ENCODE measurements at regions not wholly inside any gene's neighbourhood (a gene's known extent, or its start where the extent isn't known, plus 50 kb on each side); places are given as distances from the start of the nearest gene placed in this dataset.

DNA sequence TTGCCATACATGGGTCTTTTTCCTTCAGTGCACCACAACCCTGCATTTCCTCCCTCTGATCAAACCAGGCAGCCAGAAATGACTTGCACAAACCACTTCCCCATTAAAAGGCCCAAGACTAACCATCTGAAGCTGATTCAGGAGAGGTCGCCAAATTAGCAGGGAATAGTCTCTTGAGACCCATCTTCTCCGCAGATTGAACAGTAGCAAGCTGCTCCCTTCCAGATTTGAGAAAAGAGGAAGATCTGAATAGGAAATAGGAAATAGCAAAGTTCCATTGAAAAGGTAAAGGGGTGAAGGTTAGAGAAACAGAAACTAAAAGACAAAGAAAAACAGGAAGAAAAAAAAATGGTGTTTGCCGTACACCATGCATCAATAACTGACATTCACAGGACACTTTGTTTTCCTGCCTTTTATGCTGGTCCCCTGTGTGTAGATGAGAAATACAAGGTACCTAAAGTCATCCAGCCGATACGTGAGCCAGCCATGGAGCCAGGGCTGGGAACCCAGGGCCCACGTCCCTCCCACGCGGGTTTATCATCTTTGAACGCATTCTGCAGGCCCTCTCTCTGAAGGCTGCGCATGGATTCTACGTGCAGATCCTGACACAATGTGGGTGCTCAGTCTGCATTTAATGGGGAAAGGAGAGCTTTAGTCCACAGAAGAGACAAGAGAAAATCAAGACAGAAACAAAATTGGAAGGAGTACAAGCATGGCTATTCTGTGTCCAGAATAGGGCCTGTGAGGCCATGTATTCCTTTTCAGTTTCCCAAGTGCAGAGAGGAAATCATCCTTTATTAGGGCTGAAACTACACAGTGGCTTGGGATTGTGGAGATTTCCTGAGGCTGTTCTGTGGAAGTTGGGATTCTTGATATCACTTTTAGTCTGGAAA lies 268.4 kb upstream of the NPVF start:
- H3K18ac ChIP-seq (ENCODE audit: low read length): peak overlapping the region; percentile 30
- H3K4me1 ChIP-seq (ENCODE audit: control insufficient read depth, low read depth, low read length): peaks cover 4% of the 10 kb centered on the region

DNA sequence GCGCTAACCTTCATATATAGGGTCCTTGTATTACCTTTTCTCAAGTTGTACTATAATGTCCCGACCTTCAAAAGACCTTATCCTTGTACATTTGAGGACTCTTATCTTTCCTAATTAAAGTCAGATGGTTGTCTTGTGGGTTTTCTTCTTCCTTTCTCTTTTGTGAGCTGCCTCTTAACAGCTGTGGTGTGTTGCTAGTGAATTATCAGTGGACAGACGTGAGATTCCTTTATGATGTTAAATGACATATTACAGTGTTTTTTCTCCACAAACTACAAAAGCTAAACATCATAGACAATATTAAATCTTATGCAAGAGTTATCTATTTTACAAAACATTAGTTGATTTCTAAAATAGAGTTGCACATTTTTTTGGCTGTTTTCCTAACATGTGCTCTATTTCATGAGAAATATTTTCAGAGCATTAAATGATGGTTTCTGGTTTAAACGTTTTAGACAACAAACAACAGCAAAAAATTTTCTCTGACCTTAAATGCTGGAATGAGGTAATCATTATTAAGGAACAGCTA lies 272.2 kb upstream of the NPVF start:
- Histone ChIP-seq H4K5ac (ENCODE audit: low read length) (no peak overlapping the region), H2BK15ac (replicated peaks; ENCODE audit: low read depth) (no peak overlapping the region), H3K36me3 (ENCODE audit: control insufficient read depth, insufficient read depth, low read length) (no peaks in the 10 kb centered on the region), H3K4ac (ENCODE audit: low read depth, low read length) (no peak overlapping the region), H3K79me1 (ENCODE audit: low read length) (no peaks in the 10 kb centered on the region), H3K56ac (ENCODE audit: low read length) (no peak overlapping the region), H3K18ac (ENCODE audit: low read length) (no peak overlapping the region), H3K4me2 (ENCODE audit: low read length) (no peak overlapping the region), H3K23ac (ENCODE audit: low read length) (no peak overlapping the region), H3K27me3 (ENCODE audit: insufficient read depth, low read length, poor library complexity) (no peaks in the 10 kb centered on the region), H4K8ac (ENCODE audit: low read depth, low read length) (no peak overlapping the region), H3K9ac (ENCODE audit: low read length) (no peak overlapping the region), H2BK5ac (ENCODE audit: low read length) (no peak overlapping the region), H3K79me2 (ENCODE audit: control insufficient read depth, insufficient read depth, low read length) (no peaks in the 10 kb centered on the region), H3K4me1 (ENCODE audit: control insufficient read depth, low read depth, low read length) (no peaks in the 10 kb centered on the region), H2AK5ac (ENCODE audit: low read length) (no peak overlapping the region), H3K27ac (ENCODE audit: low read depth, low read length) (no peak overlapping the region), H2BK120ac (ENCODE audit: low read depth, low read length) (no peak overlapping the region), H3K4me3 (ENCODE audit: low read length) (no peak overlapping the region)
- no CpG with 5 or more reads among the region's 4 CpGs for WGBS (ENCODE audit: extremely low coverage, insufficient coverage, low lambda C conversion rate)
- no peak for DNase-seq

More for the DNA sequence above, 268.4 kb upstream of the NPVF start:
- Histone ChIP-seq H3K27ac (ENCODE audit: low read depth, low read length) (no peak overlapping the region), H3K56ac (ENCODE audit: low read length) (no peak overlapping the region), H3K79me2 (ENCODE audit: control insufficient read depth, insufficient read depth, low read length) (no peaks in the 10 kb centered on the region), H4K5ac (ENCODE audit: low read length) (no peak overlapping the region), H4K8ac (ENCODE audit: low read depth, low read length) (no peak overlapping the region), H3K4ac (ENCODE audit: low read depth, low read length) (no peak overlapping the region), H3K4me2 (ENCODE audit: low read length) (no peak overlapping the region), H2BK5ac (ENCODE audit: low read length) (no peak overlapping the region), H3K79me1 (ENCODE audit: low read length) (no peaks in the 10 kb centered on the region), H3K9ac (ENCODE audit: low read length) (no peak overlapping the region), H2BK15ac (replicated peaks; ENCODE audit: low read depth) (no peak overlapping the region), H3K4me3 (ENCODE audit: low read length) (no peak overlapping the region), H3K36me3 (ENCODE audit: control insufficient read depth, insufficient read depth, low read length) (no peaks in the 10 kb centered on the region), H3K27me3 (ENCODE audit: insufficient read depth, low read length, poor library complexity) (no peaks in the 10 kb centered on the region), H2BK120ac (ENCODE audit: low read depth, low read length) (no peak overlapping the region), H3K23ac (ENCODE audit: low read length) (no peak overlapping the region), H2AK5ac (ENCODE audit: low read length) (no peak overlapping the region)
- no peak for DNase-seq
- no CpG with 5 or more reads among the region's 11 CpGs for WGBS (ENCODE audit: extremely low coverage, insufficient coverage, low lambda C conversion rate)

DNA sequence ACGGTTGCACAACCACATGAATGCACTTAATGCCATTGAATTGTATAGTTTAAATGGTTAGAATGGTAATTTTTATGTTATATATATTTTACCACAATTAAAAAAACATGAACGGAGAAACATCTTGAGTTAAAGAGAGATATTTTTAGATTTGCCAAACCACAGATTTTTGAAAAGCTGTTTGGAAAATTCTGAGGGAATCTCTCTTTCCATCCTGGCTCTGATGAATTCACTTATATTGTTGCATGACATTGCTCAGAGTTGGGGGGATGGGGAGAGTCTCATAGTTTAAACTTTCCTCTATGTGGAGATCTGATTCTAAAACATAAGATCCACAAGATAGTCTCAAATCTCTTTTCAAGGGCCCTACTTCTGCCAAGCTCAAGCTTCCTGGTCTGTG lies 275.0 kb upstream of the NPVF start:
- Histone ChIP-seq H4K8ac (ENCODE audit: low read depth, low read length) (no peak overlapping the region), H4K5ac (ENCODE audit: low read length) (no peak overlapping the region), H3K36me3 (ENCODE audit: control insufficient read depth, insufficient read depth, low read length) (no peaks in the 10 kb centered on the region), H2AK5ac (ENCODE audit: low read length) (no peak overlapping the region), H2BK5ac (ENCODE audit: low read length) (no peak overlapping the region), H3K18ac (ENCODE audit: low read length) (no peak overlapping the region), H3K9ac (ENCODE audit: low read length) (no peak overlapping the region), H3K27me3 (ENCODE audit: insufficient read depth, low read length, poor library complexity) (no peaks in the 10 kb centered on the region), H3K4me1 (ENCODE audit: control insufficient read depth, low read depth, low read length) (no peaks in the 10 kb centered on the region), H3K27ac (ENCODE audit: low read depth, low read length) (no peak overlapping the region), H2BK15ac (replicated peaks; ENCODE audit: low read depth) (no peak overlapping the region), H3K23ac (ENCODE audit: low read length) (no peak overlapping the region), H3K79me1 (ENCODE audit: low read length) (no peaks in the 10 kb centered on the region), H2BK120ac (ENCODE audit: low read depth, low read length) (no peak overlapping the region), H3K4ac (ENCODE audit: low read depth, low read length) (no peak overlapping the region), H3K56ac (ENCODE audit: low read length) (no peak overlapping the region), H3K4me3 (ENCODE audit: low read length) (no peak overlapping the region), H3K4me2 (ENCODE audit: low read length) (no peak overlapping the region), H3K79me2 (ENCODE audit: control insufficient read depth, insufficient read depth, low read length) (no peaks in the 10 kb centered on the region)
- DNase-seq: no peak
- WGBS (ENCODE audit: extremely low coverage, insufficient coverage, low lambda C conversion rate): no CpG with 5 or more reads among the region's 2 CpGs

DNA sequence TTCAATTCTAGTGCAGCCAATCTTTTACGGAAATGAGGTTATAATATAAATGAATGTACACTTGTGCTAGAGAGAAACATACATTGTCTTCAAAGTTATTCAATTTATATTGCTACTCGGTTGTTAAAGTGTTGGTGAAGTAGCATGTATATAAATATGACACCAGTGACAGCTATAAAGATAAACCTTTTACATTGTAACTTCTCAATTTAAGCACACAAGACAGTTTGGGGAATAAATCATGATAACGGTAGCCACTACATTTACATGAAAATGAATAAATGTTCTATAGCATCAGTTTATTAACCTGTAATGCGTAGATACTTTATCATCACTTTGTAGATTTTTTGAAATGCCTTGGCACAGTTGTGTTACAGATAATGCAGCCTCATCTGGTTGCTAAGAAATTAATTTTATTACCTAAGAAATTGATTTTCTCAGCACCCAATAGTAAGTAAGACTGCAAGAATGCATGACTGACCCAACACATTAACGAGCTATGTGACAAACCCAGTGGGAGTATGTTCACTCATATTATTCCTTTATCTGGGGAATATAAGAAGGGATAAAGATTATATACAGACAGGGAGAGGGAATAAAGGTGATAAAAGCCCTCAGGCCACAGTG lies 283.9 kb upstream of the NPVF start:
- DNase-seq: no peak
- H3K18ac ChIP-seq (ENCODE audit: low read length): no peak overlapping the region
- no peak overlapping the region for H4K5ac ChIP-seq (ENCODE audit: low read length)
- no peak overlapping the region for H2BK5ac ChIP-seq (ENCODE audit: low read length)
- no peak overlapping the region for H3K9ac ChIP-seq (ENCODE audit: low read length)
- H3K36me3 ChIP-seq (ENCODE audit: control insufficient read depth, insufficient read depth, low read length): no peaks in the 10 kb centered on the region
- no peak overlapping the region for H2BK15ac ChIP-seq (replicated peaks; ENCODE audit: low read depth)
- H3K23ac ChIP-seq (ENCODE audit: low read length): no peak overlapping the region
- no peak overlapping the region for H3K4me2 ChIP-seq (ENCODE audit: low read length)
- no peaks in the 10 kb centered on the region for H3K27me3 ChIP-seq (ENCODE audit: insufficient read depth, low read length, poor library complexity)
- no peaks in the 10 kb centered on the region for H3K4me1 ChIP-seq (ENCODE audit: control insufficient read depth, low read depth, low read length)
- no peak overlapping the region for H3K27ac ChIP-seq (ENCODE audit: low read depth, low read length)
- H3K56ac ChIP-seq (ENCODE audit: low read length): no peak overlapping the region
- H4K8ac ChIP-seq (ENCODE audit: low read depth, low read length): no peak overlapping the region
- H3K79me1 ChIP-seq (ENCODE audit: low read length): no peaks in the 10 kb centered on the region
- no peak overlapping the region for H3K4ac ChIP-seq (ENCODE audit: low read depth, low read length)
- no peak overlapping the region for H3K4me3 ChIP-seq (ENCODE audit: low read length)
- no CpG with 5 or more reads among the region's 5 CpGs for WGBS (ENCODE audit: extremely low coverage, insufficient coverage, low lambda C conversion rate)
- H3K79me2 ChIP-seq (ENCODE audit: control insufficient read depth, insufficient read depth, low read length): no peaks in the 10 kb centered on the region
- no peak overlapping the region for H2BK120ac ChIP-seq (ENCODE audit: low read depth, low read length)
- no peak overlapping the region for H2AK5ac ChIP-seq (ENCODE audit: low read length)

DNA sequence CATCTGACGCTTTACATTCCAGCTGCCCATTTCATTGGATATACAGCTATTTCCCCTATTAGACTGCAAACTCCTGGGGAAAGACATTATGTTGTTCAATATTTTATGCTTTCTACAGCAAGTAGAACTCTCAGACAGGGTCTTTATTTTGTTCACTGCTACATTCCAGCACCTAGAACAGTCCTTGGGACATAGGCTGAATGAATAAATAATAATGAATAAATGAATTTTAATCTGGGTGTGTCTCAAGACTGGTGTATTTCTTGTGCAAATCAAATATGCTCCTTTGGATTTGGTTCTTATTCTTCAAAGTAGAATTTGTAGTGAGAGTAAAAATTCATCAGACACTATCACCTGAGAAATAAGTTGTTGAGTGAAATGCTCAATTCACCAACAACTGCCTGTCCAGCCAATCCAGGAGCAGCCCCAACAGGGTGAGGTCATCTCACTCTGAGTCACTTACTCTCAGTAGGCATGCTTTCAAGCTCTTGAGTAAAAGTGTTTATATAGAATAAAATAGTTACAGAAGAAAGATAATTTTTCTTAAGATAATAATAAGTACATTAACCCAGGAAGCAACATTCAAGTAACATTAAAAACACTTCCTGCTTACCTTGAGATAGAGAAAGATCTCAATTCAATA lies 287.5 kb upstream of the NPVF start:
- no peak overlapping the region for H4K8ac ChIP-seq (ENCODE audit: low read depth, low read length)
- no peak overlapping the region for H3K4me2 ChIP-seq (ENCODE audit: low read length)
- WGBS (ENCODE audit: extremely low coverage, insufficient coverage, low lambda C conversion rate): no CpG with 5 or more reads among the region's 1 CpG
- H3K27me3 ChIP-seq (ENCODE audit: insufficient read depth, low read length, poor library complexity): no peaks in the 10 kb centered on the region
- no peak overlapping the region for H3K56ac ChIP-seq (ENCODE audit: low read length)
- no peak overlapping the region for H3K4me3 ChIP-seq (ENCODE audit: low read length)
- no peaks in the 10 kb centered on the region for H3K36me3 ChIP-seq (ENCODE audit: control insufficient read depth, insufficient read depth, low read length)
- no peak overlapping the region for H3K23ac ChIP-seq (ENCODE audit: low read length)
- H3K4ac ChIP-seq (ENCODE audit: low read depth, low read length): no peak overlapping the region
- DNase-seq: peak; percentile 42
- H3K79me1 ChIP-seq (ENCODE audit: low read length): no peaks in the 10 kb centered on the region
- H2BK15ac ChIP-seq (replicated peaks; ENCODE audit: low read depth): no peak overlapping the region
- no peak overlapping the region for H2BK120ac ChIP-seq (ENCODE audit: low read depth, low read length)
- H3K18ac ChIP-seq (ENCODE audit: low read length): no peak overlapping the region
- H3K27ac ChIP-seq (ENCODE audit: low read depth, low read length): no peak overlapping the region
- H4K5ac ChIP-seq (ENCODE audit: low read length): no peak overlapping the region
- H2AK5ac ChIP-seq (ENCODE audit: low read length): no peak overlapping the region
- no peaks in the 10 kb centered on the region for H3K4me1 ChIP-seq (ENCODE audit: control insufficient read depth, low read depth, low read length)
- H2BK5ac ChIP-seq (ENCODE audit: low read length): no peak overlapping the region
- no peak overlapping the region for H3K9ac ChIP-seq (ENCODE audit: low read length)
- no peaks in the 10 kb centered on the region for H3K79me2 ChIP-seq (ENCODE audit: control insufficient read depth, insufficient read depth, low read length)
